Mammary epithelial cell (primary cell): ENCODE measurements at regions not wholly inside any gene's neighbourhood (a gene's known extent, or its start where the extent isn't known, plus 50 kb on each side); places are given as distances from the start of the nearest gene placed in this dataset.

Experiments used
- EZH2 ChIP-seq: IDR thresholded peaks from 2 replicates; pipeline ENCODE4 v1.6.1; 2012; ENCODE audit warnings: low read length, inconsistent platforms, borderline replicate concordance
- TF ChIP-seq, protein P1 (sequence below), 2 donors: IDR thresholded peaks in 1 of 2; conservative IDR thresholded peaks in 1 of 2; 2 replicates each; pipeline ENCODE4 v1.5.1; 2011 to 2012; ENCODE audit warnings: inconsistent platforms in 2 of 2, low read length in 2 of 2, mild to moderate bottlenecking in 2 of 2, control low read depth in 1 of 2, low read depth in 1 of 2; ENCODE audit not compliant: insufficient read depth in 1 of 2; ENCODE audit errors: extremely low read depth in 1 of 2

DNA sequence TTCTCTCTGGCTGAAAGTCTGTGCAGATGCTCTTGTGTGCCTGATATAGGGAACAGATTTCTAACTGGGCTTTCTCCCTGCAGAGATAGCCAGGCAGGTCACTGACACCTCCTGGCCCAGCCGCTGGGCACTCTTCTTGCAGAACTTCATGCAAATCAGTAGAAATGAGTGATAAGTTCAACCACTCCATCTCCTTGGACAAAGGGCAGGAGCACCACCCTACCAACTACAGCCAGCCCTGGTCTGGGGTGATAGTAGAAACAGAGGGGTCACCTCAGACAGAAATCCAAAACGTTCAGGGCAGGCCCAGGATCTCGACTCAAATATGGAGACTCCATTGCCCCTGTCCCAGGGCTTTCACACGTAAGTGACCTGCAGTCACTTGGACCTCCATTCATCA, 917.8 kb upstream of the ZNF722 start:
- TF ChIP-seq, protein P1, sequence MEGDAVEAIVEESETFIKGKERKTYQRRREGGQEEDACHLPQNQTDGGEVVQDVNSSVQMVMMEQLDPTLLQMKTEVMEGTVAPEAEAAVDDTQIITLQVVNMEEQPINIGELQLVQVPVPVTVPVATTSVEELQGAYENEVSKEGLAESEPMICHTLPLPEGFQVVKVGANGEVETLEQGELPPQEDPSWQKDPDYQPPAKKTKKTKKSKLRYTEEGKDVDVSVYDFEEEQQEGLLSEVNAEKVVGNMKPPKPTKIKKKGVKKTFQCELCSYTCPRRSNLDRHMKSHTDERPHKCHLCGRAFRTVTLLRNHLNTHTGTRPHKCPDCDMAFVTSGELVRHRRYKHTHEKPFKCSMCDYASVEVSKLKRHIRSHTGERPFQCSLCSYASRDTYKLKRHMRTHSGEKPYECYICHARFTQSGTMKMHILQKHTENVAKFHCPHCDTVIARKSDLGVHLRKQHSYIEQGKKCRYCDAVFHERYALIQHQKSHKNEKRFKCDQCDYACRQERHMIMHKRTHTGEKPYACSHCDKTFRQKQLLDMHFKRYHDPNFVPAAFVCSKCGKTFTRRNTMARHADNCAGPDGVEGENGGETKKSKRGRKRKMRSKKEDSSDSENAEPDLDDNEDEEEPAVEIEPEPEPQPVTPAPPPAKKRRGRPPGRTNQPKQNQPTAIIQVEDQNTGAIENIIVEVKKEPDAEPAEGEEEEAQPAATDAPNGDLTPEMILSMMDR (conservative IDR thresholded peaks at IDR 0.05 in 1 of 2, IDR thresholded peaks at IDR 0.05 in 1 of 2; ENCODE audit: extremely low read depth in 1 of 2, insufficient read depth in 1 of 2, low read depth in 1 of 2, low read length in 2 of 2): no peak
- no peak for TF ChIP-seq EZH2
